ENCODE measurements at regions not wholly inside any gene's neighbourhood (a gene's known extent, or its start where the extent isn't known, plus 50 kb on each side); places are given as distances from the start of the nearest gene placed in this dataset.

DNA sequence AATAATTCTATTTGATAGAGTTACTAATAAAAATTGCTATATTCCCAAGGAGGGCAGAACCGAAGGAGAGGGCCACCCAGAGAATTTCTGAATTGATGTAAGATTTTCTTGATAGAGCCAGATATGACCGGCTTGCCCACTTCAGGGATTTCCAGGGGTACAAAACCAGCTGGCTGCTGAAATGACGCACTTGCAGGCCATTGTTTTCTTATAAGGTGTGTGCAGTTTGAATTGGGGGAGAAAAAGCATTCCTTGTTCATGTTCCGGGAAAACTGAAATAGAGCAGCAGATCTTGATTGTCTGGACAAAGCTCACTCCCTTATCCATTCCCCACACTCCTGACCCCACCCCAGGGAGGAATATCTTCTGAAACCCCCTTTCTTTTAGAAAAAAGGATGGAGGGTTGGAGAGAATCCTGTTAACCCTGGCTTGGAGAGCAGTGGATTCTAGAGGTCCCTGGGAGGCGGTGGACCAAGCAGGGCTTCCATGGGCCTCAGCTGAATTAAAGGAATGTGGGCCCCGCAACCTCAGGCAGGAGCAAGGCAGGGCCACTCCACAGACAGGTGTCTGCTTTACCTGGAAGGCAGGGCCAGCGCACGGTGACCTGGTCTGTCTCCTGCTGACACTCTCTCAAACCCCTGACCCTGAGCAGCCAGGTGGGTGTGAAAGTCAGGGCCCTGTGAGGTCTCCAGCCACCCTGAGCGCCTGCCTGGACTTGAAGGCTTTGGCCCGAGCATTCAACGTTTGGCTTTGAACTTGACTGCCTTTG lies 96.4 kb downstream of the TMEM170B start:
- H3K27me3 ChIP-seq (ENCODE audit: control insufficient read depth, insufficient read depth, low read length) = no peaks in the 10 kb centered on the region
- H3K27ac ChIP-seq (ENCODE audit: low read depth, low read length) = no peak overlapping the region
- H3K4me3 ChIP-seq (ENCODE audit: low read depth, low read length) = no peak overlapping the region
- peaks cover 4% of the 10 kb centered on the region for H3K4me1 ChIP-seq (ENCODE audit: control insufficient read depth, insufficient read depth, low read length)
- peak in 1 of 6 donors; percentile 32 for DNase-seq (ENCODE audit: low read depth in 4 of 6, low spot score in 6 of 6)
- no peaks in the 10 kb centered on the region for H3K9me3 ChIP-seq (ENCODE audit: control insufficient read depth, insufficient read depth, low read length)
- H3K36me3 ChIP-seq (ENCODE audit: control insufficient read depth, insufficient read depth, low read length) = no peaks in the 10 kb centered on the region
- WGBS (ENCODE audit: insufficient coverage) = 86% methylated on average over 8 of the region's 11 CpGs

DNA sequence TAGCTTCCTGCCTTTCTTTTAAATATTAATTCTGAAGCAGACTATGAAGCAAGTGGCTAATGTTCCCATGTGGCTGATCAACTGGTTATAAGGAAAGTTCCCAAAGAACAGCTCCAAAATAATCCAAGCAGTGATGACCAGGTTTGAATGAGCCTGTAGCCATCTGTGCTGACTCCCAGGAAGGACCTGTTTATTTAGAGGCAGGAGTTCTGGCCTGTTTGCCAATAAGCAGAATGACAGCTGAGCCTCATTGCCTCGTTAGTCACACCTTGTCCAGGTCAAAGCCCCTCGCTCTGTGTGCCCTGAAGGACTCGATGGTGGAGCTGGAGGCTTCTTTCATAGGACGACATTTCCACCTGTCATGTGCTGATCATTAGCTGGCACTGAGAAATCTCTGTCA lies 97.4 kb downstream of the TMEM170B start:
- 74% methylated on average over 3 of the region's 4 CpGs for WGBS (ENCODE audit: insufficient coverage)
- H3K36me3 ChIP-seq (ENCODE audit: control insufficient read depth, insufficient read depth, low read length) = no peaks in the 10 kb centered on the region
- no peaks in the 10 kb centered on the region for H3K27me3 ChIP-seq (ENCODE audit: control insufficient read depth, insufficient read depth, low read length)
- no peaks in the 10 kb centered on the region for H3K9me3 ChIP-seq (ENCODE audit: control insufficient read depth, insufficient read depth, low read length)
- no peak overlapping the region for H3K27ac ChIP-seq (ENCODE audit: low read depth, low read length)
- H3K4me3 ChIP-seq (ENCODE audit: low read depth, low read length) = no peak overlapping the region
- peaks cover 4% of the 10 kb centered on the region for H3K4me1 ChIP-seq (ENCODE audit: control insufficient read depth, insufficient read depth, low read length)
- DNase-seq (ENCODE audit: low read depth in 4 of 6, low spot score in 6 of 6) = no peak

DNA sequence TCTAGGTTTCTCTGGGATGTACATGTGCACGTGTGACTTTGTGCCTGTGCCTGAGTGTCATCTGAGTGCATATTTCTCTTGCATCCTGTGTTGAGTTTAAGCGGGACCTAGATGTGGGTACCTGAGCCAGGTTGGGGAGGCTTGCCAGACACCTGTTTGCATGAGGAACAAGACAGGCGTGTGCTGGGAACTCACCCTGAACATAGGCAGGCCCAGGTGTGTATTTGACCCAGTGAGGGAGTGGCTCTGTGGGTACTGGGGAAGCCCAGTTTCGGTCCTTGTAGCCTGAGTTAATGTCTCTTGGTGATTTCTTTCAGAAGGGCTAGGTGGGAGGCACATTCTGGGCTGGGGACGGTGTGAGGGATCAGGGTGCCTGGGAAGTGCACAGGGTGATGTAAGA lies 98.6 kb downstream of the TMEM170B start:
- no peaks in the 10 kb centered on the region for H3K27me3 ChIP-seq (ENCODE audit: control insufficient read depth, insufficient read depth, low read length)
- H3K9me3 ChIP-seq (ENCODE audit: control insufficient read depth, insufficient read depth, low read length) = no peaks in the 10 kb centered on the region
- WGBS (ENCODE audit: insufficient coverage) = 88% methylated on average over 5 of the region's 5 CpGs
- peaks cover 4% of the 10 kb centered on the region for H3K4me1 ChIP-seq (ENCODE audit: control insufficient read depth, insufficient read depth, low read length)
- DNase-seq (ENCODE audit: low read depth in 4 of 6, low spot score in 6 of 6) = no peak
- H3K27ac ChIP-seq (ENCODE audit: low read depth, low read length) = no peak overlapping the region
- no peak overlapping the region for H3K4me3 ChIP-seq (ENCODE audit: low read depth, low read length)
- H3K36me3 ChIP-seq (ENCODE audit: control insufficient read depth, insufficient read depth, low read length) = no peaks in the 10 kb centered on the region

DNA sequence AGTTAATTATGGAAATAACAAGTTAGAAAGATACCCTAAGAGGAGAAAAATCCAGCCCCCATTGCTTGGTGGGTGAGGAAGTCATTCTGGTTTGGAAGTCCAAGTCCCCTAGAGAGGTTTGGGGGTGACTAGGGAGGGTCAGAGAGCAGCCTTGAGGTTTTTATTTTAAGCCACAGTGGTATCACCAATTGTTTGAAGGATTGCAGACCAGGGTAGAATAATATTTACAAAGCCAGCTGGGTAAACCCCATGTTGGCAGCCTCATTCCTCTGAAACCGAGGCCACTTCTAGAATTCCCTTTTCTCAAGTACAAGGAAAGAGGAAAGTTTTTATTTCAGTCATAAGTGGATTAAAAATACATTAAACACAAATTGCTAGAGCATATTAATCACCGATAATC lies 99.7 kb downstream of the TMEM170B start:
- no CpG with 5 or more reads among the region's 2 CpGs for WGBS (ENCODE audit: insufficient coverage)
- Histone ChIP-seq H3K4me1 (ENCODE audit: control insufficient read depth, insufficient read depth, low read length) (peaks cover 4% of the 10 kb centered on the region), H3K36me3 (ENCODE audit: control insufficient read depth, insufficient read depth, low read length) (no peaks in the 10 kb centered on the region), H3K27ac (ENCODE audit: low read depth, low read length) (peak overlapping the region; percentile 13), H3K9me3 (ENCODE audit: control insufficient read depth, insufficient read depth, low read length) (no peaks in the 10 kb centered on the region), H3K4me3 (ENCODE audit: low read depth, low read length) (no peak overlapping the region), H3K27me3 (ENCODE audit: control insufficient read depth, insufficient read depth, low read length) (no peaks in the 10 kb centered on the region)
- no peak for DNase-seq (ENCODE audit: low read depth in 4 of 6, low spot score in 6 of 6)

DNA sequence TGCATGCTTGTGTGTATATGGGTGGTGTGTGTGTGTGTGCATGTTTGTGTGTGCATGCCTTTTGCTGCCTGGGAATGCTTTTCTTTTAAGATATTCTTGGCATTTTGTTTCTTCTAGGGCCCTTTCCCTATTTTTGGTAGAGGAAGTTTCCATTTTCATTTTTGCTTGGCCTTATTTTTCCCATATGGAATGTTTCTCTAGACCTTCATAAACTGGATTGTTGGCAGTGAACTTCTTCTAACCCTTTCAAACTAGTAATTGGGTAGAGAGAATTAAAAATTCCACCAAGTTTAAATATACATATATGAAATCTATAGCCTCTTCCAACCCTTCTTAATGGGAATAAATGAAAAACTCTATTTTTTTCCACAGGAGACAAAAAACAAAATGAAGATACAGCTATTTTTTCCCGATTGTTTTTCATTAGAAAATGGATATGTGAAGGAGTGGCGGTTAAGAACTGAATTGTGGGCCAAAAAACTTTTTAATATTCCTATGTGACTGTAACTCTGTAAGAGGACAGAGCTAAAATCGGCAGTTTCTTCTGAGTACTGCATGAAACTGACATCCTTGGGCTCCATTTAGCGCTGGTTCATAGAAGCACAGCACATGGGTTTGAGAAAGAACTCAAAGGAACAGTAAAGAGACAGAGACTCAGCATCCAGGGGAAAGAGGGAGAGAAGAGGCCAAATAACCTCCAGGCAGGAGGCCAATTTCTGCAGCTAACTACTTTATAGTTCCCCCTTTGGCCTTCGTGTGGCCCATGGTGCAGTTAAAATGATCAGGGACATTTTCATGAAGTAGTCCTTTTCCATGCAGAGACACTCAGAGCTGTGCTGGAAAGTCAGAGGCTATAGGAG lies 102.1 kb downstream of the TMEM170B start:
- no peaks in the 10 kb centered on the region for H3K9me3 ChIP-seq (ENCODE audit: control insufficient read depth, insufficient read depth, low read length)
- no peaks in the 10 kb centered on the region for H3K4me1 ChIP-seq (ENCODE audit: control insufficient read depth, insufficient read depth, low read length)
- H3K27ac ChIP-seq (ENCODE audit: low read depth, low read length) = no peak overlapping the region
- H3K4me3 ChIP-seq (ENCODE audit: low read depth, low read length) = no peak overlapping the region
- H3K36me3 ChIP-seq (ENCODE audit: control insufficient read depth, insufficient read depth, low read length) = no peaks in the 10 kb centered on the region
- 60% methylated on average over 2 of the region's 5 CpGs for WGBS (ENCODE audit: insufficient coverage)
- no peaks in the 10 kb centered on the region for H3K27me3 ChIP-seq (ENCODE audit: control insufficient read depth, insufficient read depth, low read length)
- no peak for DNase-seq (ENCODE audit: low read depth in 4 of 6, low spot score in 6 of 6)

DNA sequence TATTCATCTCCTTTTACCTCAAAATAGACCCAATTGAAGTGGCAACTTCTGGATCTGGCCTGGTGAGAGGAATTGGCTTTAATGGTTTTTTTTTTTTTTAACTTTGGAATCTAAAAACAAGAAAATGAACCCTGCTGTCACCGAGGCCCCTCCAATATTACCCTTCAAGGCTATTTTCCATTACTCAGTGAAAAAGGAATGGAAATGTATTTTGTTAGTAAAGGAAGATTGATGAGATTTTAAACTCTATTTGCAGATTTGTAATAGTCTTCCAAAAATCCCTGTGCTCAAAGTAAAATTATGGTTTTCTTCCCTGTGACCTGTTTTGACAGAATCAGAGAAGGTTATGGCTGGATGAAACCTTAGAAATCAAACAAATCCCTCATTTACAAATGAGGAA lies 102.9 kb downstream of the TMEM170B start:
- no CpG with 5 or more reads among the region's 1 CpG for WGBS (ENCODE audit: insufficient coverage)
- Histone ChIP-seq H3K27ac (ENCODE audit: low read depth, low read length) (no peak overlapping the region), H3K4me3 (ENCODE audit: low read depth, low read length) (no peak overlapping the region), H3K9me3 (ENCODE audit: control insufficient read depth, insufficient read depth, low read length) (no peaks in the 10 kb centered on the region), H3K27me3 (ENCODE audit: control insufficient read depth, insufficient read depth, low read length) (no peaks in the 10 kb centered on the region), H3K36me3 (ENCODE audit: control insufficient read depth, insufficient read depth, low read length) (no peaks in the 10 kb centered on the region), H3K4me1 (ENCODE audit: control insufficient read depth, insufficient read depth, low read length) (no peaks in the 10 kb centered on the region)
- DNase-seq (ENCODE audit: low read depth in 4 of 6, low spot score in 6 of 6) = no peak

DNA sequence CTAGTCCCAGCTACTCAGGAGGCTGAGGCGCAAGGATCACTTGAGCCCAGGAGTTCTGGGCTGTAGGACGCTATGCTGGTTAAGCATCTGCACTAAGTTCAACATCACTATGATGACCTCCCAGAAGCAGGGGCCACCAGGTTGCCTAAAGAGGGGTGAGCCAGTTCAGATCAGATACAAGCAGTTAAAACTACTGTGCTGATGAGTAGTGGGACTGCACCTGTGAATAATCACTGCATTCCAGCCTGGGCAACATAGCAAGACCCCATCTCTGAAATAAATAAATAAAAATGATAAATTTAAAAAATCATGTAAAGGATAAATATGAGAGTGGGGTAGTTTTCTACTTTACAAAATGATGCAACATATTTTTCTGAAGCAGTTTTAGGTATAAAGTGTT lies 106.5 kb downstream of the TMEM170B start:
- Histone ChIP-seq H3K36me3 (ENCODE audit: control insufficient read depth, insufficient read depth, low read length) (no peaks in the 10 kb centered on the region), H3K9me3 (ENCODE audit: control insufficient read depth, insufficient read depth, low read length) (no peaks in the 10 kb centered on the region), H3K27ac (ENCODE audit: low read depth, low read length) (no peak overlapping the region), H3K27me3 (ENCODE audit: control insufficient read depth, insufficient read depth, low read length) (no peaks in the 10 kb centered on the region), H3K4me3 (ENCODE audit: low read depth, low read length) (no peak overlapping the region), H3K4me1 (ENCODE audit: control insufficient read depth, insufficient read depth, low read length) (no peaks in the 10 kb centered on the region)
- 100% methylated on average over 2 of the region's 2 CpGs for WGBS (ENCODE audit: insufficient coverage)
- DNase-seq (ENCODE audit: low read depth in 4 of 6, low spot score in 6 of 6) = no peak

DNA sequence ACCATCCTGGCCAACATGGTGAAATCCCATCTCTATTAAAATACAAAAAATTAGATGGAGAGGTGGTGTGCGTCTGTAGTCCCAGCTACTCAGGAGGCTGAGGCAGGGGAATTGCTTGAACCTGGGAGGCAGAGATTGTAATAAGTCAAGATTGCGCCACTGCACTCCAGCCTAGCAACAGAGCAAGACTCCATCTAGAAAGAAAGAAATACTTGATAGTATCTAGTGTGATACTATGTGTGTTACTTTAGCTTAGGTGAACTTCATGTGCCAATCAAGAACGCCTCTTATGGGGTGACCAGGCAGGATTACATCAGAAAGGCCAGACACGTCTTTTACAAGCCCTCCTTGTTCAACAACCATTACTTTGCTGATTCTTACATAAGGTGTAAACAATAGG lies 107.1 kb downstream of the TMEM170B start:
- H3K36me3 ChIP-seq (ENCODE audit: control insufficient read depth, insufficient read depth, low read length) = no peaks in the 10 kb centered on the region
- no peak for DNase-seq (ENCODE audit: low read depth in 4 of 6, low spot score in 6 of 6)
- no CpG with 5 or more reads among the region's 4 CpGs for WGBS (ENCODE audit: insufficient coverage)

DNA sequence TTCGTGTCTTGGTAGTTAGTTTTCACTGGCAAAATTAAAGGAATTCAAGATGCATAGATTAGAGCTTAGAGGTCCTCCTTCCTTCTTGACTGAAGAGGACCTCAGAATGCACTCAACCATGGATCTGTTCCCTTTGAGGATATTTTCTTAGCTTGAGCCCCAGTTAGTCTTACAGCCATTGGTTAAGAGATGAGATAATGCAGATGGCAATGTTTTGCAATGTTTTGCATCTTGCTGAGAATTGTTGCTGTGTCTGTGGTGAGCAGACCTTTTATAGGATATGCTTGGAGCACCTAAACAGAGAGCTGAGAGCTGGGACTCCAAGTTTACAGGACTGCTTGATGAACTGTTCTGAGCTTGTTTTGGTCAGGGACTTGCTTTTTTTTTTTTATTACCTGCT lies 107.5 kb downstream of the TMEM170B start:
- no peaks in the 10 kb centered on the region for H3K9me3 ChIP-seq (ENCODE audit: control insufficient read depth, insufficient read depth, low read length)
- no peak for DNase-seq (ENCODE audit: low read depth in 4 of 6, low spot score in 6 of 6)
- WGBS (ENCODE audit: insufficient coverage) = no CpG with 5 or more reads among the region's 1 CpG
- no peaks in the 10 kb centered on the region for H3K36me3 ChIP-seq (ENCODE audit: control insufficient read depth, insufficient read depth, low read length)
- no peaks in the 10 kb centered on the region for H3K4me1 ChIP-seq (ENCODE audit: control insufficient read depth, insufficient read depth, low read length)
- H3K27ac ChIP-seq (ENCODE audit: low read depth, low read length) = no peak overlapping the region
- H3K27me3 ChIP-seq (ENCODE audit: control insufficient read depth, insufficient read depth, low read length) = no peaks in the 10 kb centered on the region
- H3K4me3 ChIP-seq (ENCODE audit: low read depth, low read length) = no peak overlapping the region

More for the DNA sequence above, 107.1 kb downstream of the TMEM170B start:
- Histone ChIP-seq H3K4me3 (ENCODE audit: low read depth, low read length) (no peak overlapping the region), H3K4me1 (ENCODE audit: control insufficient read depth, insufficient read depth, low read length) (no peaks in the 10 kb centered on the region), H3K9me3 (ENCODE audit: control insufficient read depth, insufficient read depth, low read length) (no peaks in the 10 kb centered on the region), H3K27ac (ENCODE audit: low read depth, low read length) (no peak overlapping the region), H3K27me3 (ENCODE audit: control insufficient read depth, insufficient read depth, low read length) (no peaks in the 10 kb centered on the region)

DNA sequence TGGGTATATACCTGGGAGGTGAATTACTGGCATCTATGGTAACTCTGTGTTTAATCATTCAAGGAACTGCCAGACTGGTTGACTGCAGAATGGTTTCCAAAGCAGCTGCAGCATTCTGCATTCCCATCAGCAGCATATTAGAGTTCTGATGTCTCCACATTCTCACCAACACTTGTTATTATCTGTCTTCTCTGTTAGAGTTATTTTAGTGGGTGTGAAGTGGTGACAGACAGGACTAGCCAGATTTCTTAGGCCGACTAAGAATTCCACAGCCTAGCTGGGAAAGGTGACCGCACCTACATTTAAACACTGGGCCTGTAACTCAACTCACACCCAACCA lies 110.9 kb downstream of the TMEM170B start:
- no peaks in the 10 kb centered on the region for H3K27me3 ChIP-seq (ENCODE audit: control insufficient read depth, insufficient read depth, low read length)
- H3K4me1 ChIP-seq (ENCODE audit: control insufficient read depth, insufficient read depth, low read length) = no peaks in the 10 kb centered on the region
- DNase-seq (ENCODE audit: low read depth in 4 of 6, low spot score in 6 of 6) = no peak
- H3K9me3 ChIP-seq (ENCODE audit: control insufficient read depth, insufficient read depth, low read length) = no peaks in the 10 kb centered on the region
- H3K27ac ChIP-seq (ENCODE audit: low read depth, low read length) = no peak overlapping the region
- no CpG with 5 or more reads among the region's 2 CpGs for WGBS (ENCODE audit: insufficient coverage)
- no peaks in the 10 kb centered on the region for H3K36me3 ChIP-seq (ENCODE audit: control insufficient read depth, insufficient read depth, low read length)
- H3K4me3 ChIP-seq (ENCODE audit: low read depth, low read length) = no peak overlapping the region

All from spinal cord (tissue), 9 donors.